Activated CD4-positive, alpha-beta memory T cell treated with anti-CD3 and anti-CD28 coated beads for 36 hours (primary cell): ENCODE measurements at regions not wholly inside any gene's neighbourhood (a gene's known extent, or its start where the extent isn't known, plus 50 kb on each side); places are given as distances from the start of the nearest gene placed in this dataset. TPM values are rescaled to one million over a fixed set of nuclear protein-coding genes. Genes with fewer than 3 reads are reported as not detected.

Source experiments
- CTCF ChIA-PET: fragments of 350-600 bp; sonication (Branson Sonifier 250); formaldehyde crosslinking; loops from one replicate; lab custom pipeline; 2021; ENCODE audit warnings: antibody characterized with exemption, inconsistent platforms; lab: Charles Lee
- POLR2A ChIA-PET: fragments of 350-600 bp; sonication (Branson Sonifier 250); formaldehyde crosslinking; loops from one replicate; lab custom pipeline; 2021; ENCODE audit warnings: antibody characterized with exemption; lab: Charles Lee
- DNase-seq: peaks from one replicate; pipeline ENCODE4 v3.0.0-alpha.2; 2020
- H3K27ac Mint-ChIP-seq: one replicate; pipeline ENCODE4 v1.8.0; 2021; ENCODE audit warnings: mixed read lengths
- H3K27me3 Mint-ChIP-seq: one replicate; pipeline ENCODE4 v1.8.0; 2021; ENCODE audit warnings: mixed read lengths
- H3K36me3 Mint-ChIP-seq: one replicate; pipeline ENCODE4 v1.8.0; 2021; ENCODE audit warnings: mixed read lengths
- H3K4me1 Mint-ChIP-seq: one replicate; pipeline ENCODE4 v1.8.0; 2021; ENCODE audit warnings: low read depth, mixed read lengths
- H3K4me3 Mint-ChIP-seq: one replicate; pipeline ENCODE4 v1.8.0; 2021; ENCODE audit warnings: mild to moderate bottlenecking, mixed read lengths
- H3K9me3 Mint-ChIP-seq: one replicate; pipeline ENCODE4 v1.8.0; 2021; ENCODE audit warnings: mixed read lengths
- intact Hi-C: fragments of 100-400 bp; cut with micrococcal nuclease; formaldehyde crosslinking; loops from one replicate; pipeline ENCODE4 v1.15.1; 2023
- microRNA-seq: library from miRNA; unstranded; fragments of <30 nt; microRNA quantifications from one replicate; pipeline ENCODE4 v1.2.0, GENCODE V29; 2022; ENCODE audit warnings: borderline number of aligned reads, borderline microRNAs expressed, borderline replicate concordance

DNA sequence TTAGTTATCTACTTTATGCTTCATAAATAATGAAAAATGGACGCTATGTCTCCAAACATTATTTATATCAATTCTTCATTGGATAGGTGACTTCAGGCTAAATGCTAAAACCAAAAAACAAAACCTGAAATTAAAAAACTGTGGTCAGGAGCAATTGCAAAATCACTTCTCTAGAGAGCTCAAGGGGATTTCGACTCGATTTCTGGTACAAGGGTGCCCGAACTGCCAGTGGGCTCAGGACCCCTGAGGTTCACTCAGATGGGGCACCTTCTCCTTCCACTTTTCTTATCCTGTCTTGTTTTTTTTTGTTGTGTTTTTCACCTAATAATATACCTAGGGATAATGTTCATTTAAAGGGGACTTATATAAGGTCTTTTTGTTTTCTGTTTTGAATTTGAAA is 65.8 kb upstream of the CELF4 start:
- CTCF ChIA-PET: no interaction called here
- no peaks in the 10 kb centered on the region for H3K27me3 Mint-ChIP-seq
- H3K9me3 Mint-ChIP-seq: no peaks in the 10 kb centered on the region
- DNase-seq: no peak
- no peak overlapping the region for H3K27ac Mint-ChIP-seq
- intact Hi-C loops: no loop called here
- H3K4me1 Mint-ChIP-seq: no peaks in the 10 kb centered on the region
- POLR2A ChIA-PET: no interaction called here
- no peak overlapping the region for H3K4me3 Mint-ChIP-seq
- no peaks in the 10 kb centered on the region for H3K36me3 Mint-ChIP-seq

DNA sequence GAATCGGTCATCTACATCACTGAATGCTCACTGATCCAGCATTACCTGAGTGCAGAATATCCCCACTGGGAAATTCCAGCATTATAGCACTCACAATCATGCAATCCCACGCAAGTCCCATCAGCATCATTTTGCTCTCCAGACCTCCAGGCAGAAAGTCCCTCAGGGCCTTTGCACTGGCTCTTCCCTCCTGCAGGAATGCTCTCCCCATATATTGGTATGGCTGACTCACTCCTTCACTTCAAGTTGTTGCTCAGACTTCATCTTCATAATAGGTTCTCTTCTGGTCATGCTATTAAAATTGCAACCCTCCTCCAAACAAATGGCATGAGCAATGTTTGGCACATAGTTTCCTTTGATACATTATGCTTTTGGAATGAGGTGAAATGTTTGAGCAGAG is 64.7 kb upstream of the CELF4 start:
- no peak overlapping the region for H3K4me3 Mint-ChIP-seq
- H3K27ac Mint-ChIP-seq: no peak overlapping the region
- POLR2A ChIA-PET: no interaction called here
- H3K36me3 Mint-ChIP-seq: no peaks in the 10 kb centered on the region
- no peaks in the 10 kb centered on the region for H3K9me3 Mint-ChIP-seq
- H3K27me3 Mint-ChIP-seq: no peaks in the 10 kb centered on the region
- DNase-seq: no peak
- intact Hi-C loops: no loop called here
- CTCF ChIA-PET: no interaction called here
- H3K4me1 Mint-ChIP-seq: no peaks in the 10 kb centered on the region

DNA sequence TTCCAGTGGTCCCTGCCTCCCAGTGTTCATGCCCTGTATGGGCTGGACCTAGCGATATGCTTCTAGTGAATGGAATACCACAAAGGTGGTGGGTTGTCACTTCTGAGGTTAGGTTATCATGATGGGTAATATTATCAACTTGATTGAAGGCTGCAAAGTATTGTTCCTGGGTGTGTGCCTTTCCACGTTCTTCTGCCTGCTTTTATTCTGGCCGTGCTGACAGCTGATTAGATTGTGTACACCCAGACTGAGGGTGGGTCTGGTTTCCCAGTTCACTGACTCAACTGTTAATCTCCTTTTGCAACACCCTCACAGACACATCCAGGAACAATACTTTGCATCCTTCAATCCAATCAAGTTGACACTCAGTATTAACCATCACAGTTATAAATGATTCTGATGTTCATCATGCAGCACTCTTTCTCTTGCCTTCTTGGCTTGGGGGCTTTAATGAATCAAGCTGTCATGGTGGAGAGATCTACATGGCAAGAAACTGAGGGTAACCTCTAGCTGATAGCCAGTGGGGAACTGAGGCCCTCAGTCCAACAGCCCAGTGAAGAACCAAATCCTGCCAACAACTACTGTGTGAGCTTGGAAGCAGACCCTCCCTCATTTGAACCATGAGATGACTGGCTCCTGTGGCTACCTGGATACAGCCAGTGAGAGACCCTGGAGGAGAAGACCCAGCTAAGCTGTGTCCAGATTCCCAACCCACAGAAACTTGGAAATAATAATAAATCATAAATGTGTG is 63.0 kb upstream of the CELF4 start:
- no peak for DNase-seq
- CTCF ChIA-PET: no interaction called here
- Mint-ChIP-seq H3K4me1 (no peaks in the 10 kb centered on the region), H3K9me3 (no peaks in the 10 kb centered on the region), H3K4me3 (no peak overlapping the region), H3K27me3 (no peaks in the 10 kb centered on the region), H3K36me3 (no peaks in the 10 kb centered on the region), H3K27ac (no peak overlapping the region)
- POLR2A ChIA-PET: no interaction called here
- intact Hi-C loops: no loop called here

- ChIA-PET CTCF (no interaction called here), POLR2A (no interaction called here)
- DNase-seq: no peak
- intact Hi-C loops: no loop called here
- H3K9me3 Mint-ChIP-seq: no peaks in the 10 kb centered on the region
- H3K4me1 Mint-ChIP-seq: no peaks in the 10 kb centered on the region
- H3K4me3 Mint-ChIP-seq: no peak overlapping the region
- no peak overlapping the region for H3K27ac Mint-ChIP-seq
- H3K27me3 Mint-ChIP-seq: no peaks in the 10 kb centered on the region
- no peaks in the 10 kb centered on the region for H3K36me3 Mint-ChIP-seq
Measured at GRCh38 chr18:37624318-37624717, 58.7 kb upstream of the CELF4 start.

GRCh38 chr18:37619964-37620363 is 54.4 kb upstream of the CELF4 start:
- Mint-ChIP-seq H3K27ac (no peak overlapping the region), H3K4me1 (no peaks in the 10 kb centered on the region), H3K27me3 (no peaks in the 10 kb centered on the region), H3K9me3 (no peaks in the 10 kb centered on the region), H3K4me3 (no peak overlapping the region), H3K36me3 (no peaks in the 10 kb centered on the region)
- DNase-seq: no peak
- ChIA-PET POLR2A (no interaction called here), CTCF (no interaction called here)
- intact Hi-C loops: no loop called here

DNA sequence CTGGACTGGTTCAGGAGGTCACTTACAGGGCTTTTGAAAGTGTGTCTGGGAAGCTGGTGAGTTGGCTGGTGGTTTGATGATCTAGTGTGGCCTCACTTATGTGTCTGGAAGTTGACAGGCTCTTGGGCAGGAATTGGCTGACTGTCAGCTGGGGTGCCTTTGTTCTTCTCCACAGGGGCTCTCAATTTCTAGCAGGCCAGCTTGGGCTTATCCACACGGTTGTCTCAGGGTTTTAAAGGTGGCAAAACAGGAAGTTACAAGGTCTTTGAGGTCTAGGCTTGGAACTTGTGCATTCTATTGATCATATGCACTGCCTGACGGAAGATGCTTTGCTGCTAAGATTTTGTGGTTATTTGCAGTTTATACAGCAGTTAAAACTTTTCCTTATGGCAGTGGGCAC is 52.0 kb upstream of the CELF4 start:
- no peak for DNase-seq
- CTCF ChIA-PET: no interaction called here
- no peaks in the 10 kb centered on the region for H3K4me1 Mint-ChIP-seq
- no peaks in the 10 kb centered on the region for H3K36me3 Mint-ChIP-seq
- no peak overlapping the region for H3K4me3 Mint-ChIP-seq
- no peaks in the 10 kb centered on the region for H3K9me3 Mint-ChIP-seq
- intact Hi-C loops: no loop called here
- no peak overlapping the region for H3K27ac Mint-ChIP-seq
- POLR2A ChIA-PET: no interaction called here
- H3K27me3 Mint-ChIP-seq: no peaks in the 10 kb centered on the region

Small RNA genes in the stretch of these regions (microRNA-seq; reads per million reads assigned to microRNA genes)
- gene MIR4318 (not detected), gene MIR5583-1 (not detected), gene MIR5583-2 (not detected), gene MIR924 (not detected)
